GM12891 (cell line): ENCODE measurements at regions not wholly inside any gene's neighbourhood (a gene's known extent, or its start where the extent isn't known, plus 50 kb on each side); places are given as distances from the start of the nearest gene placed in this dataset.

ENCODE experiments used
- POLR2A ChIP-seq: IDR thresholded peaks from 2 replicates; pipeline ENCODE4 v1.6.1; 2011; ENCODE audit warnings: low read depth, low read length, control low read depth
- POLR2AphosphoS5 ChIP-seq: IDR thresholded peaks from 2 replicates; pipeline ENCODE4 v1.6.1; 2011; ENCODE audit warnings: low read depth, low read length, control low read depth
- SPI1 ChIP-seq: IDR thresholded peaks from 2 replicates; pipeline ENCODE4 v1.6.1; 2011; ENCODE audit warnings: low read depth, low read length, control low read depth
- TAF1 ChIP-seq: IDR thresholded peaks from 2 replicates; pipeline ENCODE4 v1.6.1; 2011; ENCODE audit warnings: low read depth, low read length, control low read depth

DNA sequence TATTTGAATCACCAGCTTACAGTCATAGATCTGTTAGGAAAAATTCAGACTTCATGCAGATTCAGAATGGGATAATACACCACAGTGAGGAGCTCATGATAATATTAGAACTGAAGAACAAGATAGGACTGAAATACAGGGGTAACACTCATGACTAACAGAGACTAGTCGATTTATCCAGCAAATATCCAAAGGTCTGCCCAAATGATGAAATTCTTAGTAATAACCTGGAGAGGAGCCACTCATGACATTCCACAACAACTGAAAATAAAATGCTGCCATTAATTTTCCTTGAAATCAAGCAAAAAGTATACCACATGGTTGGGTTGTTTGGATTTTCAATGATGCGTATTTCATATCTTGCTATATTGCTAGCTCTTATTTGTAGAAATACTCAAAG, 903.7 kb upstream of the ADGRL3 start:
- TF ChIP-seq POLR2A (no peak), POLR2AphosphoS5 (no peak), SPI1 (no peak), TAF1 (no peak)
